GM19468 (cell line): ENCODE measurements at regions not wholly inside any gene's neighbourhood (a gene's known extent, or its start where the extent isn't known, plus 50 kb on each side); places are given as distances from the start of the nearest gene placed in this dataset.

Source experiments
- ATAC-seq: cut with Tn5 transposase; IDR thresholded peaks from one replicate; pipeline ENCODE4 v1.9.1; 2021; ENCODE audit warnings: mild to moderate bottlenecking, moderate library complexity, moderate number of reproducible peaks; ENCODE audit not compliant: unreplicated experiment; ENCODE audit errors: extremely low read depth

GRCh38 chr1:229204921-229205777 is 65.8 kb upstream of the RAB4A start:
- no peak for ATAC-seq

GRCh38 chr1:229205854-229206253 is 65.1 kb upstream of the RAB4A start:
- no peak for ATAC-seq

- ATAC-seq, result no peak
Observed at GRCh38 chr1:229207916-229208315, 63.0 kb upstream of the RAB4A start.

- ATAC-seq, result no peak
Observed at GRCh38 chr1:229208481-229208880, 62.4 kb upstream of the RAB4A start.

GRCh38 chr1:229209386-229209785 is 61.5 kb upstream of the RAB4A start:
- ATAC-seq, result no peak

GRCh38 chr1:229209816-229210215 is 61.1 kb upstream of the RAB4A start:
- ATAC-seq, result no peak

GRCh38 chr1:229210844-229211243 is 60.1 kb upstream of the RAB4A start:
- no peak for ATAC-seq

- no peak for ATAC-seq
Observed at GRCh38 chr1:229213797-229214196, 57.1 kb upstream of the RAB4A start.

- no peak for ATAC-seq
Observed at GRCh38 chr1:229217716-229218115, 53.2 kb upstream of the RAB4A start.

- ATAC-seq, result no peak
Observed at GRCh38 chr1:229218612-229219025, 52.3 kb upstream of the RAB4A start.

GRCh38 chr1:229220163-229220846 is 50.6 kb upstream of the RAB4A start:
- no peak for ATAC-seq

- ATAC-seq, result no peak
Observed at GRCh38 chr1:229221106-229222019, 49.5 kb upstream of the RAB4A start.
